ENCODE measurements at regions not wholly inside any gene's neighbourhood (a gene's known extent, or its start where the extent isn't known, plus 50 kb on each side); places are given as distances from the start of the nearest gene placed in this dataset.

- Histone ChIP-seq H3K9me2 (ENCODE audit: insufficient read depth) (no peaks in the 10 kb centered on the region), H3K4me1 (ENCODE audit: control insufficient read depth in 1 of 2, insufficient read depth in 2 of 2, low read length in 2 of 2) (peaks cover 0 to 14% of the 10 kb centered on the region in 2 experiments; a peak in 2 of 4 replicates), H3K4me3 (replicated peaks in 1 of 2; ENCODE audit: low read depth in 1 of 2, low read length in 2 of 2) (no peak overlapping the region), H3K27me3 (ENCODE audit: insufficient read depth, low read length) (no peaks in the 10 kb centered on the region), H3K79me2 (ENCODE audit: insufficient read depth, low read length) (no peaks in the 10 kb centered on the region), H3K4me2 (ENCODE audit: low read length) (no peak overlapping the region), H3K36me3 (ENCODE audit: control insufficient read depth in 1 of 2, insufficient read depth in 2 of 2, low read length in 2 of 2) (no peaks in the 10 kb centered on the region), H3K9ac (ENCODE audit: low read length) (no peak overlapping the region), H3K27ac (ENCODE audit: low read depth, low read length) (no peak overlapping the region), H4K20me1 (ENCODE audit: insufficient read depth) (no peaks in the 10 kb centered on the region), H3K9me3 (ENCODE audit: control insufficient read depth in 1 of 2, insufficient read depth in 1 of 2, low read depth in 1 of 2, low read length in 2 of 2) (no peaks in the 10 kb centered on the region), H2AFZ (ENCODE audit: low read depth, low read length, poor library complexity, severe bottlenecking) (no peak overlapping the region)
- RAD21 ChIA-PET (ENCODE audit: low non-redundant PET in 1 of 2, low total read pairs in 2 of 2, uncharacterized antibody in 2 of 2, unreplicated experiment in 2 of 2) = no interaction called here
- intact Hi-C loops (cut with micrococcal nuclease) = no loop called here
- 0 out of 2 replicates have a peak, but pooled peaks have one; percentile 30 for ATAC-seq
- TF ChIP-seq CEBPB (IDR thresholded peaks at IDR 0.05; ENCODE audit: low read depth) (no peak), REST (IDR thresholded peaks at IDR 0.05; ENCODE audit: low read depth) (no peak), SP1 (IDR thresholded peaks at IDR 0.05; ENCODE audit: low read depth) (no peak), MAX (IDR thresholded peaks at IDR 0.05) (no peak), CBX3 (IDR thresholded peaks at IDR 0.05; ENCODE audit: low read depth) (no peak), EZH2 (IDR thresholded peaks at IDR 0.05) (no peak), TCF7L2 (IDR thresholded peaks at IDR 0.05; ENCODE audit: borderline replicate concordance, extremely low read depth, insufficient read depth, insufficient read length) (no peak), CTCF (IDR thresholded peaks at IDR 0.05 in 2 of 3, conservative IDR thresholded peaks at IDR 0.05 in 1 of 3; ENCODE audit: borderline replicate concordance in 1 of 3, insufficient read depth in 1 of 3, low read depth in 2 of 3, low read length in 2 of 3) (no peak), ELF1 (IDR thresholded peaks at IDR 0.05; ENCODE audit: borderline replicate concordance, low read depth) (no peak), EZH2phosphoT487 (IDR thresholded peaks at IDR 0.05; ENCODE audit: borderline replicate concordance) (no peak), POLR2AphosphoS5 (IDR thresholded peaks at IDR 0.05; ENCODE audit: low read depth, low read length) (no peak), POLR2A (IDR thresholded peaks at IDR 0.05; ENCODE audit: borderline replicate concordance, extremely low read depth, insufficient read depth, insufficient read length) (no peak), ZBTB33 (IDR thresholded peaks at IDR 0.05; ENCODE audit: extremely low read depth, insufficient replicate concordance, low read length) (no peak), FOSL1 (IDR thresholded peaks at IDR 0.05; ENCODE audit: low read depth) (no peak), SIN3A (IDR thresholded peaks at IDR 0.05; ENCODE audit: low read depth) (no peak), ZFX (IDR thresholded peaks at IDR 0.05) (no peak), ZNF274 (IDR thresholded peaks at IDR 0.05; ENCODE audit: low read depth, low read length) (no peak), RAD21 (IDR thresholded peaks at IDR 0.05; ENCODE audit: low read depth) (no peak)
- CTCF ChIA-PET = no interaction called here
- no TSS peak for BruUV-seq (replicated peaks)
- POLR2A ChIA-PET = no interaction called here
- no peak for DNase-seq (ENCODE audit: low read depth, low spot score)
These were observed 446.2 kb downstream of the RAPGEF2 start for GRCh38 chr4:159549098-159549518.

All from HCT116 (cell line).